Cardiac fibroblast (primary cell): ENCODE measurements at regions not wholly inside any gene's neighbourhood (a gene's known extent, or its start where the extent isn't known, plus 50 kb on each side); places are given as distances from the start of the nearest gene placed in this dataset.

Experiments used
- DNase-seq, 2 donors: peaks; one replicate each; pipeline versions ENCODE4 v3.0.0 to v3.0.0-alpha.2; 2010; ENCODE audit warnings: low read depth in 2 of 2
- H3K4me3 ChIP-seq, 2 donors: replicated peaks in 1 of 2; 1 replicate in 1 of 2; 2 replicates in 1 of 2; pipeline ENCODE4 v1.5.1; 2011; ENCODE audit warnings: low read depth in 2 of 2, low read length in 2 of 2, mild to moderate bottlenecking in 2 of 2, moderate library complexity in 1 of 2
- TF ChIP-seq, protein P1 (sequence below): IDR thresholded peaks from one replicate; pipeline ENCODE4 v1.5.1; 2011; ENCODE audit warnings: low read depth, mild to moderate bottlenecking, low read length, inconsistent platforms

DNA sequence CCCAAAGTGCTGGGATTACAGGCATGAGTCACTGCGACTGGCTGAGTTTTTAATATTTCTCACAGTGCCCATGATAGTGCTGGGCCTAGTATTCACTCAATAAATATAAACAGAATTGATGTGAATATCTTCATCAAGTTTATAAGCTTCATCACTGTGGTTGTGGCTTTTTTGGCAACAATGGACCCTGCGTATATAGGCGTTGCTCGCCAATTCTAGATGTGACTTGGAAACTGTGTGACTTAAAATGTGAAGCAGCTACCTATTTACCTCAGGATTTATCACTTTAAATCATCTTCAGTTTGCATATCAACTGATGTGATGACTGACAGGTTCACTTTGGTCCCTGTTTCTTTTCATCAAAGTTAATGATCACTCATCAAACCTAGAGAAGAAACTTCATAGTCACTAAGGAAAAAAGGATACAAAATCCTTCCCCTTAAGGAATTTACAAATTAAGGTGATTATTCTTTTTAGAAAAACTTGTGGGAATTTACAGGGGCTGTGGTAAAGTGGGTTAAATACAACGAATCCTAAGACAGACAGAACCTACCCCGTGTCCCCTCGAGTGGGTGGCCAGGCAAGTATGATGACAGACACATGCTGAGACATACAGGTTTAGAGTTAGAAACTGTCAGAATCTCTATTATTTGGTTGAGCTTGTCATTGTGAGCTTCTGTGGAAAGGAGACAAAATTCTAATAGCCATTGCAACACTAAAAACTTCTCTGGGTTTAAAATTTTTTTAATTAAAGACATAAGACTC is 101.3 kb downstream of the AKAP11 start:
- TF ChIP-seq, protein P1, sequence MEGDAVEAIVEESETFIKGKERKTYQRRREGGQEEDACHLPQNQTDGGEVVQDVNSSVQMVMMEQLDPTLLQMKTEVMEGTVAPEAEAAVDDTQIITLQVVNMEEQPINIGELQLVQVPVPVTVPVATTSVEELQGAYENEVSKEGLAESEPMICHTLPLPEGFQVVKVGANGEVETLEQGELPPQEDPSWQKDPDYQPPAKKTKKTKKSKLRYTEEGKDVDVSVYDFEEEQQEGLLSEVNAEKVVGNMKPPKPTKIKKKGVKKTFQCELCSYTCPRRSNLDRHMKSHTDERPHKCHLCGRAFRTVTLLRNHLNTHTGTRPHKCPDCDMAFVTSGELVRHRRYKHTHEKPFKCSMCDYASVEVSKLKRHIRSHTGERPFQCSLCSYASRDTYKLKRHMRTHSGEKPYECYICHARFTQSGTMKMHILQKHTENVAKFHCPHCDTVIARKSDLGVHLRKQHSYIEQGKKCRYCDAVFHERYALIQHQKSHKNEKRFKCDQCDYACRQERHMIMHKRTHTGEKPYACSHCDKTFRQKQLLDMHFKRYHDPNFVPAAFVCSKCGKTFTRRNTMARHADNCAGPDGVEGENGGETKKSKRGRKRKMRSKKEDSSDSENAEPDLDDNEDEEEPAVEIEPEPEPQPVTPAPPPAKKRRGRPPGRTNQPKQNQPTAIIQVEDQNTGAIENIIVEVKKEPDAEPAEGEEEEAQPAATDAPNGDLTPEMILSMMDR = no peak
- H3K4me3 ChIP-seq = no peak overlapping the region
- no peak for DNase-seq

DNA sequence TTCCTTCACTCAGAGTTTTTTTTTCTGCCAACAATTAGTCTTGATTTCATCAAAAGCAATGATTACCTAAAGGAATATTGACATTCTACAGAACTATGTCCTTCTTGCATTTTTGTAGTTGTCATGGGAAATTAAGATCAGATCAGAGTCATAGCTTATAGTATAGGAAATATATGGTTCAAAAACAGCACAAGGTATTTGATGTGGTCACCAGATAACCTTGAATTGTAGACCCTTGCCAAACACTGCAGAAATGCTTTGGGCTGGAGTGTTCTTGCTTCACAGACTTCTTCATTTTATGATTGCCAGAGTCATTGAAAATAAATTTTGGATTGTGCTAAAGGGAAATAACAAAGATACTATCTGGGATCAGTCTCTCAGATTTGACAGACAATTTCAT is 103.7 kb downstream of the AKAP11 start:
- no peak overlapping the region for H3K4me3 ChIP-seq
- DNase-seq = no peak
- TF ChIP-seq, protein P1 = no peak

DNA sequence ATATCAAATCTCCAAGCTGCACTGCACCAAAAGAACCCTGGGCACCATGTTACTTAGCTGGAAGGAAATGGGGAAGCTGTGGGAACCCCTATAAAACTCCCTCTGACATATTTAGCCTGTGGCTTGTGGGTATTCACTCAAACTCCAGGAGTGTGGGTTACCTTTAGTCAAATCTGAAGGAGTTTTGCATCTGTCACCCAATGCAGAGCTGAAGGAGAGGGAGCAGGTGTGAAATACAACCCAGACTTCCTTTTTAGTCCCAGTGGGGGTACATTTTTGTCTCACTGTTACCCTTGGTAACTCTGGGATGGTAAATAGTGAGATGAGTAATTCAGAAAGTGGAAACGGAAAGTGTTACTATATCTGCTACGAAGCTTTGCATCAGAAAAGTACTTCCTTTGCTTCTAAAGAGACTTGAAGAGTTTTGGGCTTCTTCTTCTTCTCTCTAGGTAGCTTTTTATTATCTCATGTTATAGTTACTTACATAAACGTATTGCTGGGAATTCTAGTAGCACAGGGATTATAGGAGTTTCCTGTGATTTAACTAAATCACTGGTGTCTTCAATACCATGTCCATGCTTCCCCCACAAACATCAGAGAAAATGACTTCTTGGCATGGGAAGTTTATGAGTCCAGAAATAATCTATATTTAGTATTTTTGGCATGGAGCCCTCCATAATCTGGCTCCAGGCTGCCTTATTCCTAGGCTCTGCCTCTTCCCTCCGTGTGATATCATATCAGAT is 105.9 kb downstream of the AKAP11 start:
- TF ChIP-seq, protein P1 = no peak
- DNase-seq = peak in 1 of 2 donors; percentile 14
- no peak overlapping the region for H3K4me3 ChIP-seq

DNA sequence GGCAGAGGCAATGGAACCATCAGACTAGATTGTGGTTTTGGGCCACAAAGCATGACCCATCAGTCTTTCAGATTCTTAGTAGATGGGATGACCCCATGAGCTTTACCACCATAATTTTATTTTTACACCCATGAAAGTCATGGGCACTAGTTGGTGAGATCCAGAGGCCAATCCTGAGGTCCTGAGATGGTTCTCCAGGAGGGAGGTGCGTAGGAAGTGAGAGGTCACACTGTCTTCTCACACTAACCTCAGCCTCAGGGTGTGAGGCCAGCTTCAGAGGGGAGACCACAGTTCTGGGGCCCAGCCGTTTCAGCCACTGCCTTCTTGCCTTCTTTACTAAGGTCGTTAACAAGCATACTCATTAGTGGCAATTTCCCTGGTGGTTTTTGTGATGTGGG is 106.4 kb downstream of the AKAP11 start:
- H3K4me3 ChIP-seq = no peak overlapping the region
- no peak for DNase-seq
- TF ChIP-seq, protein P1 = no peak

DNA sequence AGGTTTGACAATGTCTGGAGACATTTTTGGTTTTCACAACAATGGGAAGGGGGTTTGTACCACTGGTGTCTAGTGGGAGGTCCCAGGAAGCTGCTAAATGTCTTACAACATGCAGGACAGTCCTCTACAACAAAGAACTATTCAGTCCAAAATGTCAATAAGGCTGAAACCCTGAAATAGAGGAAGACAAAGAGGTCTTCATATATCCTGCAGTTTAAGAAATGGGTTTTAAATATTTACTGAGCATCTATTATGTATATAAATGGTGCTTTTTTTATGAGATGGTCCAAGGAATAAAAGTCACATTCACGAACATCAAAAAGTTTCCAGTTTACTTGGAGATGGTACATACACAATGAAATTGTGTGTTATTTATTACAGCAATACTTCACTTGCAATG is 107.3 kb downstream of the AKAP11 start:
- DNase-seq = no peak
- TF ChIP-seq, protein P1 = no peak
- no peak overlapping the region for H3K4me3 ChIP-seq

DNA sequence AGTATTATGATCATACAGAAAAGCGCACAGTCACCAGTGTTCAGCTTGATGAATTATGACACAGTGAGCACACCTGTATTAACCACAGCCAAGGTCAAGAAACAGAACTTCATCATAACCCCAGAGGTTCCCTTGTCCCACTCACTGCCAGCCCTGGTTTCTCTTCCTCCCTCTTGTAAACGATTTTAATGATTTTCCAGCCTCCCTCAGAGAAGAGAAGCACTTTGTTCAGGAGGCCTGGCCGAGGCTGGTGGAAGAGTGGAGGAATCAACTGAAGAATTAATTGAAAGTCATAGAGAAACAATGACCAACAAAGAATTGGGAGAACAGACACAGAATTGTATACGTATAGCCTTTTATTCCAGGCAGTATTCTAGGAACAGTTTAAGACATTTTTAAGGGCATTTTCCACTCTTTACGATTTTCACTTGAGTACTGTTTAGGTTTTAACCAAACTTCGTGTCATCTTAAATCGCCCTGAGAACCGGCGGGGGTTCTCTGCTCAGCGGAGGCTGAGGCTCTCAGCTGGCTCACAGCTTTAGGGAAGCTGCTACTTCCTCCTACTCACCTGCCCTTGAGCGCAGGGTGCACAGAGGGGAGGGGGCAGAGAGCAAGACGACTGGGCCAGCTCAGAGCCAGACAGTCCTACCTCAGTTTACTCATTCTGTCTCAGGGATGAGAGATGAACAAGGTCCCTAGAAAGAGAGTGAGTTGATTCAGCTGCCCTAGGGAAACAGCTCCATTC is 108.6 kb downstream of the AKAP11 start:
- TF ChIP-seq, protein P1 = no peak
- H3K4me3 ChIP-seq = no peak overlapping the region
- no peak for DNase-seq
